Lower leg skin (tissue), 4 donors: ENCODE measurements at regions not wholly inside any gene's neighbourhood (a gene's known extent, or its start where the extent isn't known, plus 50 kb on each side); places are given as distances from the start of the nearest gene placed in this dataset.

ENCODE experiments used
- DNase-seq, 2 donors: peaks; one replicate each; pipeline ENCODE4 v3.0.0-alpha.2; 2019; ENCODE audit warnings: low spot score in 2 of 2
- H3K4me3 ChIP-seq: fragments of 200-600 bp; sonication (generic); 2 replicates; pipeline ENCODE4 v1.5.1; 2017; ENCODE audit warnings: mild to moderate bottlenecking, low read depth; ENCODE audit not compliant: poor library complexity, severe bottlenecking
- POLR2A ChIP-seq, 2 donors: fragments of 450-650 bp; IDR thresholded peaks; one replicate each; pipeline ENCODE4 v1.6.1; 2016 to 2017; ENCODE audit warnings: antibody characterized with exemption in 2 of 2, mild to moderate bottlenecking in 1 of 2, moderate library complexity in 1 of 2
- WGBS, 2 donors: methylation state at CpG; one replicate each; pipeline ENCODE4 v1.1.5; 2018; 5-methylcytosine and 5-hydroxymethylcytosine counted together
- intact Hi-C: fragments of 100-400 bp; cut with DNase I; formaldehyde crosslinking; loops from one replicate; pipeline ENCODE4 v1.15.0; 2023; ENCODE audit warnings: low total_unique reads
- TF ChIP-seq, protein P1 (sequence below), 3 donors: fragments of 450-650 bp; IDR thresholded peaks; one replicate each; pipeline ENCODE4 v1.5.1; 2016; ENCODE audit warnings: antibody characterized with exemption in 3 of 3, mild to moderate bottlenecking in 3 of 3, moderate library complexity in 2 of 3

DNA sequence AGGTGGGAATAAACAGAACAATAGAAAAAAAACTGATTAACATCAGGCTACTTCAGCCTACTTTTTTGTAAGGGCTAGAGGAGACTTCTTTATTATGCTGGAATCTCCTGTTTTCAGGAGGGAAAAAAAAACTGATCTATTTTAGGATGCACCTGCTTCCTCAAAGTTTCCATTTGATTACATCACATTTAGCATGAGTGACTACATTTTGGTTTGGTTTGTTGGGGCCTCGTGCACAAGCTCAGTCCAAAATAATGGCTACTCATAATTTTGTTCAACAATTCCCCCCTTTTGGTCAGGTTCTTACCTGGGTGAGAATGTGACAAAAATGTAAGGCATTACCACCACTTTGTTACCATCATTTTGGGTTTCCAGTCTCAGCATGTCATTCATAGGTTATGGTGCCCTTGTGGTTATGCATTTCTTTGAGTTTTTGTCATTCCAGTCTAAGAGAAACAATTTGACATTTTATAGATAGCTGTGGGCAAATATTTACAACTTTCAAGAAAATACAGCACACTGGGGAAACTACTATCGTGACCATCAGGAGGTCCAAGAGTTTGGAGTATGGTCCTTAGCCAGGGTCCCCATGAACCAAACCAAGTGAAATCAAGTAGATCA lies 93.6 kb upstream of the ATP11B start:
- 79 to 92% methylated on average over 2 of the region's 2 CpGs for WGBS, 2 donors
- intact Hi-C loops = no loop called here
- DNase-seq = no peak
- H3K4me3 ChIP-seq = no peak overlapping the region
- TF ChIP-seq POLR2A (IDR thresholded peaks at IDR 0.05) = no peak
- TF ChIP-seq, protein P1, sequence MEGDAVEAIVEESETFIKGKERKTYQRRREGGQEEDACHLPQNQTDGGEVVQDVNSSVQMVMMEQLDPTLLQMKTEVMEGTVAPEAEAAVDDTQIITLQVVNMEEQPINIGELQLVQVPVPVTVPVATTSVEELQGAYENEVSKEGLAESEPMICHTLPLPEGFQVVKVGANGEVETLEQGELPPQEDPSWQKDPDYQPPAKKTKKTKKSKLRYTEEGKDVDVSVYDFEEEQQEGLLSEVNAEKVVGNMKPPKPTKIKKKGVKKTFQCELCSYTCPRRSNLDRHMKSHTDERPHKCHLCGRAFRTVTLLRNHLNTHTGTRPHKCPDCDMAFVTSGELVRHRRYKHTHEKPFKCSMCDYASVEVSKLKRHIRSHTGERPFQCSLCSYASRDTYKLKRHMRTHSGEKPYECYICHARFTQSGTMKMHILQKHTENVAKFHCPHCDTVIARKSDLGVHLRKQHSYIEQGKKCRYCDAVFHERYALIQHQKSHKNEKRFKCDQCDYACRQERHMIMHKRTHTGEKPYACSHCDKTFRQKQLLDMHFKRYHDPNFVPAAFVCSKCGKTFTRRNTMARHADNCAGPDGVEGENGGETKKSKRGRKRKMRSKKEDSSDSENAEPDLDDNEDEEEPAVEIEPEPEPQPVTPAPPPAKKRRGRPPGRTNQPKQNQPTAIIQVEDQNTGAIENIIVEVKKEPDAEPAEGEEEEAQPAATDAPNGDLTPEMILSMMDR (IDR thresholded peaks at IDR 0.05) = no peak

DNA sequence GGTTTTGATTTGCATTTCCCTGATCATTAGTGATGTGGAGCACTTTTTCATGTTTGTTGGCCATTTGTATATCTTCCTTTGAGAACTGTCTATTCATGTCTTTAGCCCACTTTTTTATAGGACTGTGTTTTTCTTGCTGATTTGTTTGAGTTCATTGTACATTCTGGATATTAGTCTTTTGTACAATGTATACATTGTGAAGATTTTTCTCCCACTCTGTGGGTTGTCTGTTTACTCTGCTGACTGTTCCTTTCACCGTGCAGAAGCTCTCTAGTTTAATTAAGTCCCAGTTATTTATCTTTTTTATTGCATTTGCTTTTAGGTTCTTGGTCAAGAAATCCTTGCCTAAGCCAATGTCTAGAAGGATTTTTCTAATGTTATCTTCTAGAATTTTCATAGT lies 91.1 kb upstream of the ATP11B start:
- no peak for DNase-seq
- no peak overlapping the region for H3K4me3 ChIP-seq
- 66 to 84% methylated on average over 1 of the region's 1 CpG for WGBS, 2 donors
- TF ChIP-seq, protein P1 (IDR thresholded peaks at IDR 0.05) = no peak
- no peak for TF ChIP-seq POLR2A (IDR thresholded peaks at IDR 0.05)
- intact Hi-C loops = no loop called here

DNA sequence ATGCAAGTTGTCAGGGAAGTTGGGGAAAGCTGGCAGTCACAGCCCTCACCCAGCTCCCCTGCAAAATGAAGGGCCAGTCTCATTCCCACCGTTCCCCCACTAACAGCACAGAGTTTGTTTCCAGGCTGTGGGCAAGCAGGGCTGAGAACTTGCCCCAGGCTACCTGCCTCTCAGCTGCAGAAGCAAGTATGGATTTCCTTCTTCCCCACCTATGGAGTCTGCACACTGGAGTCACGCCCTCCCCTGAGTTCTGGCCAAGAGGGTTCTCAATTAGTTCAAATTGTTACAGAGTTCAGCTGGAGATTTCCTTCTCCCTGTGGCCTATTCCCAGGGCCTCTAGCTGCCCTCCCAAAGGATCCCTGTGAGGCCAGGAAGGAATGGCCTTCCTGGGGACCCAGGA lies 90.1 kb upstream of the ATP11B start:
- intact Hi-C loops = no loop called here
- no peak for DNase-seq
- no peak overlapping the region for H3K4me3 ChIP-seq
- 42 to 75% methylated on average over 2 of the region's 2 CpGs for WGBS, 2 donors
- no peak for TF ChIP-seq POLR2A (IDR thresholded peaks at IDR 0.05)
- TF ChIP-seq, protein P1 (IDR thresholded peaks at IDR 0.05) = no peak

DNA sequence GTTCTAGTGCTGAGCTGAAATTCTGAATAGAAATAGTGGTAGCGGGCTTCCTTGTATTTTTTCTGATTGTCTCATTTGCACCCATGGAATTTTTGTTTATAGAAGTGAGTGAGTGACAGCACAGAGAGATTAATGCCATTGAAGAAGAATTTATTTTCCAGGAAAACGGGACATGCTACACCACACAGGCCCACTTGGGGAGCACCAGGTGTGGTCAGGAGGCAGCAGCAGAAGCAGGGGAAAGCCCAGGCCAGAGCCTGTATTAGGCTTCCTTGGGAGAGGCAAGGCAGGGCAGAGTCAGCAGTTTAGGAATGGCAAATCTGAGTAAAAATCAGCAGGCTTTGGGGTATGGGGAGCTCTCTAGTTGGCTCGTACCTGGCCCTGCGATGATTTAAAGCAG lies 88.4 kb upstream of the ATP11B start:
- TF ChIP-seq, protein P1 (IDR thresholded peaks at IDR 0.05) = no peak
- TF ChIP-seq POLR2A (IDR thresholded peaks at IDR 0.05) = no peak
- H3K4me3 ChIP-seq = no peak overlapping the region
- no peak for DNase-seq
- 78 to 83% methylated on average over 4 of the region's 4 CpGs for WGBS, 2 donors
- intact Hi-C loops = no loop called here

DNA sequence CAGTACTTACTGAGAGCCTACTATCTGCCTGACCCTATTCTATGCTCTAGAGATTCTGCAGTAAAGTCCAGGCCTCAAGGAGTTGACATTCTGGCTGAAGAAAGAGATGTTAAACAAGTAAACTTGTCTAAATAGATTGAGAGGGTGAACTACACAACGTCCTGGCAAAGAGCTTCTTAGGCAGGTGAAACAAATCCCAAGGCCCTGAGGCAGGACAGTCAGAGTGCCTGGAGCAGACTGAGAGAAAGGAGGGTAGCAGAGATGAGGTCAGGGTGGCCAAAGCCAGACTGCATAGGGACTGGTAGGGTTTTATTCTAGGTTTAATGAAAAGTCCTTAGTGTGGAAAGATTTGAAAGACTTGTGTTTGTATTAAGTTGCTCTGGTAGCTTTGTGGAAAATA lies 84.5 kb upstream of the ATP11B start:
- no peak for TF ChIP-seq POLR2A (IDR thresholded peaks at IDR 0.05)
- TF ChIP-seq, protein P1 (IDR thresholded peaks at IDR 0.05) = no peak
- intact Hi-C loops = no loop called here
- WGBS, 2 donors = 27 to 44% methylated on average over 1 of the region's 1 CpG
- DNase-seq = no peak
- H3K4me3 ChIP-seq = no peak overlapping the region

DNA sequence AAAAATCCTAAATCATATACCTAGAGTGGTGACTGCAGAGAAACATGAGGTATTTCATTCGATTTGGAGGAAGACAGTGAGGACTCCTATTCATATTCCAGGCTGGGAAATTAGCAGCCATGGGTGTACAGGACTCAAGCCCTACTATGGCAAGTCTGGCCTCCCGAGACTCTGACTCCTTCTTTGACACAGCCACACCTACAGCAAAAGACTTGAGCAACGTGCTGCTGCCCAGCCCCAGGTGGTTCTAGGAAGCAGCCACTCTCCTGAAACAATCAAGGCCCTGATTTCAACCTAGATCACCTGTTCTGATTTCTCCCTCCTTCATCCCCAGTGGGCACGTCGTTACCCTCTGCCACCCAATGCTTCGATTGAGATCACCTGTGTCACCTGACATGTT lies 84.0 kb upstream of the ATP11B start:
- no peak for TF ChIP-seq POLR2A (IDR thresholded peaks at IDR 0.05)

More for the DNA sequence above, 84.0 kb upstream of the ATP11B start:
- 74 to 77% methylated on average over 6 of the region's 6 CpGs for WGBS, 2 donors
- no peak for DNase-seq
- intact Hi-C loops = no loop called here
- H3K4me3 ChIP-seq = no peak overlapping the region
